ENCODE measurements at regions not wholly inside any gene's neighbourhood (a gene's known extent, or its start where the extent isn't known, plus 50 kb on each side); places are given as distances from the start of the nearest gene placed in this dataset.

DNA sequence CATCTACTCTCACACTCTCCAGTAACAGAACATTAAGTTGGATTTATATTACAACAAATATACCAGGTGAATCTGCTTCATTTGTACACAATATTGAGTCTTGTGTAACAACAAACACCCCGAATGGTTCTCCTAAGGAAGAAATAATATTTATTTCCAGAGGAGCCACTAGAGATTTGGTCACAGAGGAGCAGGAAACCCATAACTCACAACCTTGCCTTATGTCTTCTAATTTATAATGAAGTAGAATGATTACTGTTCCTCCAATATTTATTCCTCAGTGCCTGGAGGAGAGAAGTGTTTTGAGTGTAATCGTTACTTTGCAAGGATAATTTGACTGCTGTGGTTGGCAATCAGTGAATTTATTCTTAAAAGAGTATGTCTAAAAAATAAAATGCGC lies 1243.7 kb upstream of the PCDH20 start:
- Histone ChIP-seq H3K9me3 (no peaks in the 10 kb centered on the region), H3K4me3 (no peak overlapping the region), H3K4me1 (replicated peaks) (no peaks in the 10 kb centered on the region), H3K27me3 (replicated peaks; ENCODE audit: insufficient read depth) (no peaks in the 10 kb centered on the region), H3K36me3 (no peaks in the 10 kb centered on the region), H3K27ac (no peak overlapping the region)
- TF ChIP-seq POLR2AphosphoS5 (IDR thresholded peaks at IDR 0.05) = no peak
- no peak for TF ChIP-seq POLR2A (IDR thresholded peaks at IDR 0.05)
- no peak for TF ChIP-seq CTCF (IDR thresholded peaks at IDR 0.05)
- intact Hi-C loops (cut with DNase I) = no loop called here
- DNase-seq (ENCODE audit: low spot score) = no peak
- WGBS = 46% methylated on average over 3 of the region's 3 CpGs

DNA sequence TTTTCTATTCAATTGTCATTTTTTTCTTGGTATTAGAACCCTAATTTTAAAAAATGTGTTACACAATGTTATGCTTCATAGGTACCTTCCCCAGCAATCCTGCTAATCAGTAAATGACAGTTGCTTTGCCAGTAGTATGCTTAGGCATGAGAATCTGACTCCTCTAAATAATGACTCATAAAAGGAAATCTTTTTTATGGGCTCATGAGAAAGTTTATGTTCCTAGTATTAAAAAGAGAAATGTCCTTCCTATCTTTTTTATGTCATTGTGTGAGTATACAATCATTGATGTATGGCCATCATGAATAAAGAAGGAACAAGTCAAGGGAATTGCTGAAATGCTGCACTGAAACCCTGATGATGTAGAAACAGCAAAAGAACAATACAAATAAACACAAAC lies 1237.7 kb upstream of the PCDH20 start:
- intact Hi-C loops (cut with DNase I) = no loop called here
- TF ChIP-seq POLR2AphosphoS5 (IDR thresholded peaks at IDR 0.05) = no peak
- no peak for TF ChIP-seq CTCF (IDR thresholded peaks at IDR 0.05)
- no peak for TF ChIP-seq POLR2A (IDR thresholded peaks at IDR 0.05)
- DNase-seq (ENCODE audit: low spot score) = no peak

DNA sequence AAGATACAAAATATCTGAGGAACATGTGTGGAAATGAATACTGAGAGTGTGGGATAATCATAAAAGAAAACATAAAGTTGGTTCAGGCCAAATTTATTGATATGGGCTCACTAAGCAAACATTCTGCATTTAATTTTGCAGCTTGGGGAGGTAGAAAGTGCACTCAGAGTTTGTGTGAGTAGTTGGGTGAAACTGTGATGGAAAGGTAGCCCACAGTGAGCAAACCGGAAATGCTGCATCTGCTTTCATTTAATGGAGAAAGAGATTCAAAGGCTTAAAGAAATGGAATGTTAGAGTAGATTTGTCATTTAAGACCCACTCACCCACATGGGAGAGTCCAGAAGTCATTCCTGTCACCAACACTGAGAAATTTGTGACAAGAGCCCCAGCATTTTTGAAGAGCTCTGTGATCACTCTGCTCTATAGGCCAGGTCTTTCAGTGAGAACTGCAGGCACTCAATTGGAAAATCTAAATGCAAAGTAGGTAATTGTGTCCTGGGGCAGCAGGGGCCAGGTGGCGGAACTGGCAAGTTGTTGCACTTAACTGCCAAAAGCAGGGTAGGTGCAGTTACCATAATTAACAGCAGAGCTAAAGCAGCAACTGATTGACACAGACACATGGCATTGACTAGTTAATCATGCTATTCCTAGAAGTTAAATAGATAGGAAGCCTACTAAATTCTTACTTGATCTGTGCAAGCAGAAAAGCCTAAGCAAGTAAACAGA lies 1228.3 kb upstream of the PCDH20 start:
- Histone ChIP-seq H3K9me3 (no peaks in the 10 kb centered on the region), H3K27ac (no peak overlapping the region), H3K4me3 (no peak overlapping the region), H3K27me3 (replicated peaks; ENCODE audit: insufficient read depth) (no peaks in the 10 kb centered on the region), H3K4me1 (replicated peaks) (no peaks in the 10 kb centered on the region), H3K36me3 (no peaks in the 10 kb centered on the region)
- 87% methylated on average over 2 of the region's 2 CpGs for WGBS
- no peak for TF ChIP-seq CTCF (IDR thresholded peaks at IDR 0.05)
- no peak for TF ChIP-seq POLR2AphosphoS5 (IDR thresholded peaks at IDR 0.05)
- no peak for TF ChIP-seq POLR2A (IDR thresholded peaks at IDR 0.05)
- intact Hi-C loops (cut with DNase I) = no loop called here
- DNase-seq (ENCODE audit: low spot score) = no peak

More for the DNA sequence above, 1237.7 kb upstream of the PCDH20 start:
- Histone ChIP-seq H3K27me3 (replicated peaks; ENCODE audit: insufficient read depth) (no peaks in the 10 kb centered on the region), H3K4me3 (no peak overlapping the region), H3K9me3 (no peaks in the 10 kb centered on the region), H3K4me1 (replicated peaks) (no peaks in the 10 kb centered on the region), H3K27ac (no peak overlapping the region), H3K36me3 (no peaks in the 10 kb centered on the region)

GRCh38 chr13:62643007-62643483 lies 1227.4 kb upstream of the PCDH20 start:
- Histone ChIP-seq H3K4me1 (replicated peaks) (no peaks in the 10 kb centered on the region), H3K4me3 (no peak overlapping the region), H3K27me3 (replicated peaks; ENCODE audit: insufficient read depth) (no peaks in the 10 kb centered on the region), H3K36me3 (no peaks in the 10 kb centered on the region), H3K9me3 (no peaks in the 10 kb centered on the region), H3K27ac (no peak overlapping the region)
- TF ChIP-seq CTCF (IDR thresholded peaks at IDR 0.05) = no peak
- no peak for TF ChIP-seq POLR2A (IDR thresholded peaks at IDR 0.05)
- no peak for TF ChIP-seq POLR2AphosphoS5 (IDR thresholded peaks at IDR 0.05)
- no peak for DNase-seq (ENCODE audit: low spot score)
- 85% methylated on average over 4 of the region's 4 CpGs for WGBS
- intact Hi-C loops (cut with DNase I) = no loop called here

DNA sequence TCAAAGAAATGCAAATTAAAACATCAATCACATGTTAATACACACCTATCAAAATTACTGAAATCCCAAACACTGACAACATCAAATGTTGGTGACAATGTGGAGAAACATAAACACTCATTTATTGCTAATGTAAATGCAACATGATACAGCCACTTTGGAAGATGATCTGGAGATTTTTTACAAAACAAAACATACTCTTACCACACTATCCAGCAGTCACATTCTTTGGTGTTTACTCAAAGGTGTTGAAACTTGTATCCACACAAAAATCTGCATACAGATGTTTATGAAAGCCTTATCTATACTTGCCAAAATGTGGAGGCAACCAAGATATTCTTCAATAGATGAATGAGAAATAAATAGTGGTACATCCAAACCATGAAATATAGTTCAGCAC lies 1219.5 kb upstream of the PCDH20 start:
- Histone ChIP-seq H3K36me3 (no peaks in the 10 kb centered on the region), H3K9me3 (no peaks in the 10 kb centered on the region), H3K4me3 (no peak overlapping the region), H3K27ac (no peak overlapping the region), H3K27me3 (replicated peaks; ENCODE audit: insufficient read depth) (no peaks in the 10 kb centered on the region), H3K4me1 (replicated peaks) (no peaks in the 10 kb centered on the region)
- no peak for DNase-seq (ENCODE audit: low spot score)
- intact Hi-C loops (cut with DNase I) = no loop called here
- TF ChIP-seq POLR2AphosphoS5 (IDR thresholded peaks at IDR 0.05) (no peak), CTCF (IDR thresholded peaks at IDR 0.05) (no peak), POLR2A (IDR thresholded peaks at IDR 0.05) (no peak)

Measured in prostate gland (tissue), 2 donors.